OCI-LY7 (cell line): ENCODE measurements at regions not wholly inside any gene's neighbourhood (a gene's known extent, or its start where the extent isn't known, plus 50 kb on each side); places are given as distances from the start of the nearest gene placed in this dataset.

Experiments
- BruUV-seq: library from RNA; stranded (reverse); fragments of 400-500 nt; replicated peaks from 2 replicates; lab custom pipeline; 2021; lab: Mats Ljungman, UMichigan
- CTCF ChIA-PET: fragments of 300-600 bp; sonication (Branson Sonifier 250); formaldehyde crosslinking; loops from one replicate; lab custom pipeline; 2022; ENCODE audit warnings: antibody characterized with exemption; ENCODE audit not compliant: unreplicated experiment; lab: Charles Lee
- POLR2A ChIA-PET: fragments of 300-600 bp; sonication (Branson Sonifier 250); formaldehyde crosslinking; loops from one replicate; lab custom pipeline; 2022; ENCODE audit warnings: antibody characterized with exemption; lab: Charles Lee
- DNase-seq: peaks from one replicate; pipeline ENCODE4 v3.0.0-alpha.2; 2015; ENCODE audit warnings: low spot score
- H2AFZ ChIP-seq: fragments of 200-600 bp; sonication (generic), shearing (Covaris generic); 2 replicates; pipeline ENCODE4 v1.6.1; 2014; ENCODE audit warnings: mild to moderate bottlenecking, antibody characterized with exemption, low read length, moderate library complexity
- H3K27ac ChIP-seq: fragments of 200-600 bp; sonication (generic); 2 replicates; pipeline ENCODE4 v1.5.1; 2014; ENCODE audit warnings: mixed run types, low read depth, mild to moderate bottlenecking, moderate library complexity, low read length, inconsistent platforms; ENCODE audit not compliant: poor library complexity, severe bottlenecking
- H3K36me3 ChIP-seq: fragments of 200-600 bp; sonication (generic); 2 replicates; pipeline ENCODE4 v1.6.1; 2014; ENCODE audit warnings: mild to moderate bottlenecking, antibody characterized with exemption, low read length, moderate library complexity, mixed read lengths; ENCODE audit not compliant: insufficient read depth
- H3K4me1 ChIP-seq: fragments of 200-600 bp; sonication (generic); 2 replicates; pipeline ENCODE4 v1.5.1; 2014; ENCODE audit warnings: mild to moderate bottlenecking, low read length; ENCODE audit not compliant: insufficient read depth, poor library complexity, severe bottlenecking
- H3K4me2 ChIP-seq: fragments of 200-600 bp; sonication (generic); 2 replicates; pipeline ENCODE4 v1.6.1; 2014; ENCODE audit warnings: mild to moderate bottlenecking, low read length
- H3K4me3 ChIP-seq: fragments of 200-600 bp; sonication (generic); 2 replicates; pipeline ENCODE4 v1.5.1; 2014; ENCODE audit warnings: mild to moderate bottlenecking, low read depth, low read length; ENCODE audit not compliant: poor library complexity, severe bottlenecking
- H3K79me2 ChIP-seq: fragments of 200-600 bp; sonication (generic); 2 replicates; pipeline ENCODE4 v1.6.1; 2016; ENCODE audit warnings: low read depth, mild to moderate bottlenecking, low read length, moderate library complexity, mixed read lengths; ENCODE audit not compliant: insufficient read depth
- H3K9me2 ChIP-seq: fragments of 200-600 bp; sonication (generic); 2 replicates; pipeline ENCODE4 v1.6.1; 2016; ENCODE audit warnings: mild to moderate bottlenecking, low read length, mixed read lengths; ENCODE audit not compliant: insufficient read depth
- H3K9me3 ChIP-seq: fragments of 200-600 bp; sonication (generic); 2 replicates; pipeline ENCODE4 v1.6.1; 2014; ENCODE audit warnings: mild to moderate bottlenecking, mixed run types, low read length, mixed read lengths
- H4K20me1 ChIP-seq: fragments of 200-600 bp; sonication (generic); 2 replicates; pipeline ENCODE4 v1.6.1; 2014; ENCODE audit warnings: mild to moderate bottlenecking, antibody characterized with exemption, low read length, moderate library complexity, mixed read lengths; ENCODE audit not compliant: insufficient read depth
- EZH2phosphoT487 ChIP-seq: fragments of 200-600 bp; sonication (generic); IDR thresholded peaks from 2 replicates; pipeline ENCODE4 v1.6.1; 2018; ENCODE audit warnings: low read depth, borderline replicate concordance, mild to moderate bottlenecking, mixed run types, antibody characterized with exemption, low read length, moderate library complexity, mixed read lengths
- intact Hi-C: fragments of 100-400 bp; cut with micrococcal nuclease; formaldehyde crosslinking; loops from one replicate; pipeline ENCODE4 v1.10.0; 2022; ENCODE audit not compliant: unreplicated experiment
- TF ChIP-seq, protein P1 (sequence below): fragments of 200-600 bp; sonication (generic); conservative IDR thresholded peaks from 2 replicates; pipeline ENCODE4 v1.5.1; 2014; ENCODE audit warnings: mild to moderate bottlenecking, antibody characterized with exemption, low read length, moderate library complexity, mixed read lengths

DNA sequence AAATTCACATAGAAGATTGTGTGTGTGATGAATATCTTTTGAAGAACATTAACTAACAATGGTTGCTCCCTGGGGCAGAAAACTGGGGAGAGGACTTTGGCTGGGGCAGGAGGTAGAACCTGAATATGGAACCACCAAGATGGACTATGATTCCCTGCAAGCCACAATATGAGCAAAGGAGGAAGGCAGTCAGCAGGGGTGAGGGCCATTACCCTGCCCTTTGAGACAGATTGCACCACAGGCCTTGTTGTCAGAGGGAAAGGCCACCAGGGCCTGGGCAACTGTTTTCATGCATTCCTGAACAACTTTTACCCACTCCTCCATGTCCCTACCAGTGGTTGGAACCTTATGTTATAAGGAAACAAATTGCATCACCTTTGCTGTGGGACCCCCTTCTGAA is 670.1 kb upstream of the POM121L12 start:
- H3K9me2 ChIP-seq = no peaks in the 10 kb centered on the region
- ChIA-PET POLR2A (no interaction called here), CTCF (no interaction called here)
- intact Hi-C loops = no loop called here
- no peaks in the 10 kb centered on the region for H3K36me3 ChIP-seq
- no peaks in the 10 kb centered on the region for H3K79me2 ChIP-seq
- H3K4me1 ChIP-seq = no peaks in the 10 kb centered on the region
- no TSS peak for BruUV-seq
- no peak for TF ChIP-seq EZH2phosphoT487
- TF ChIP-seq, protein P1, sequence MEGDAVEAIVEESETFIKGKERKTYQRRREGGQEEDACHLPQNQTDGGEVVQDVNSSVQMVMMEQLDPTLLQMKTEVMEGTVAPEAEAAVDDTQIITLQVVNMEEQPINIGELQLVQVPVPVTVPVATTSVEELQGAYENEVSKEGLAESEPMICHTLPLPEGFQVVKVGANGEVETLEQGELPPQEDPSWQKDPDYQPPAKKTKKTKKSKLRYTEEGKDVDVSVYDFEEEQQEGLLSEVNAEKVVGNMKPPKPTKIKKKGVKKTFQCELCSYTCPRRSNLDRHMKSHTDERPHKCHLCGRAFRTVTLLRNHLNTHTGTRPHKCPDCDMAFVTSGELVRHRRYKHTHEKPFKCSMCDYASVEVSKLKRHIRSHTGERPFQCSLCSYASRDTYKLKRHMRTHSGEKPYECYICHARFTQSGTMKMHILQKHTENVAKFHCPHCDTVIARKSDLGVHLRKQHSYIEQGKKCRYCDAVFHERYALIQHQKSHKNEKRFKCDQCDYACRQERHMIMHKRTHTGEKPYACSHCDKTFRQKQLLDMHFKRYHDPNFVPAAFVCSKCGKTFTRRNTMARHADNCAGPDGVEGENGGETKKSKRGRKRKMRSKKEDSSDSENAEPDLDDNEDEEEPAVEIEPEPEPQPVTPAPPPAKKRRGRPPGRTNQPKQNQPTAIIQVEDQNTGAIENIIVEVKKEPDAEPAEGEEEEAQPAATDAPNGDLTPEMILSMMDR = no peak
- H3K4me3 ChIP-seq = no peak overlapping the region
- DNase-seq = no peak
- no peak overlapping the region for H2AFZ ChIP-seq
- H4K20me1 ChIP-seq = no peaks in the 10 kb centered on the region
- H3K4me2 ChIP-seq = no peak overlapping the region
- H3K27ac ChIP-seq = no peak overlapping the region
- no peaks in the 10 kb centered on the region for H3K9me3 ChIP-seq

DNA sequence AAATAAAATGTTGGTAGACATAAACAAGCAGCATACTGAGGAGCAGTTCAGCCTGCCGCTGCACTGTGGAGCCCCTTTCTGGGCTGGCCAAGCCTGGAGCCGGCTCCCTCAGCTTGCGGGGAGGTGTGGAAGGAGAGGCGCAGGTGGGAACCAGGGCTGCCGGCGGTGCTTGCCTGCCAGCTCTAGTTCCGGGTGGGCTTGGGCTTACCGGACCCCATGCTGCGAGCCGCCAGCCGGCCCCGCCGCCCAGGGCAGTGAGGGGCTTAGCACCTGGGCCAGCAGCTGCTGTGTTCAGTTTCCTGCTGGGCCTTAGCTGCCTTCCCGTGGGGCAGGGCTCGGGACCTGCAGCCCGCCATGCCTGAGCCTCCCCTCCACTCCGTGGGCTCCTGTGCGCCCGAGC is 672.9 kb upstream of the POM121L12 start:
- ChIA-PET CTCF (no interaction called here), POLR2A (no interaction called here)
- Histone ChIP-seq H3K36me3 (no peaks in the 10 kb centered on the region), H4K20me1 (no peaks in the 10 kb centered on the region), H3K9me3 (no peaks in the 10 kb centered on the region), H3K79me2 (no peaks in the 10 kb centered on the region), H3K4me2 (no peak overlapping the region), H3K27ac (no peak overlapping the region), H2AFZ (no peak overlapping the region), H3K4me3 (no peak overlapping the region), H3K4me1 (no peaks in the 10 kb centered on the region), H3K9me2 (no peaks in the 10 kb centered on the region)
- intact Hi-C loops = no loop called here
- no TSS peak for BruUV-seq
- no peak for DNase-seq
- TF ChIP-seq EZH2phosphoT487 = no peak
- TF ChIP-seq, protein P1 = no peak

DNA sequence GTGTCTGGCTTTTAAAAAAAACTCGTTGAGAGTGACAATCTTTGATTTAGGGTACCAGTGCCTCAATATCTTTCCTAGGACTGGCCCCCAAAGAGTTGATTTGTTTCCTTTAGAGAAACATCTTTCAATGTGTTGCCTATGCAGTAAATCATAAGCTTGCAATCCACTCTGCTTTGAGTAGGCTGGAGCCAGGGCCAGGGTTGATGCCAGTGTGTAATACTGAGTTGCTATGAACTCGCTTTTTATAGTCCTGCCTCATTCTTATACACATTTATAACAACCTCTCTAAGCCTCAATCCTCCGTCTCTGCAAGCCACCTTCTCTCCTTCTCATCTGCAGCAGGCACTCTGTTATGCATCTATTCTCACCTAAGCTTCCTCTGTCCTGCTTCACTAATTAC is 674.9 kb upstream of the POM121L12 start:
- BruUV-seq = no TSS peak
- TF ChIP-seq, protein P1 = no peak
- no peak for TF ChIP-seq EZH2phosphoT487
- H3K4me1 ChIP-seq = no peaks in the 10 kb centered on the region
- no peaks in the 10 kb centered on the region for H3K36me3 ChIP-seq
- DNase-seq = no peak
- no peaks in the 10 kb centered on the region for H4K20me1 ChIP-seq
- CTCF ChIA-PET = no interaction called here
- H3K9me3 ChIP-seq = no peaks in the 10 kb centered on the region
- no peak overlapping the region for H2AFZ ChIP-seq
- H3K4me2 ChIP-seq = no peak overlapping the region
- H3K9me2 ChIP-seq = no peaks in the 10 kb centered on the region
- intact Hi-C loops = no loop called here
- H3K79me2 ChIP-seq = no peaks in the 10 kb centered on the region
- H3K27ac ChIP-seq = no peak overlapping the region
- no peak overlapping the region for H3K4me3 ChIP-seq
- POLR2A ChIA-PET = no interaction called here
